H54 (cell line): ENCODE measurements at regions not wholly inside any gene's neighbourhood (a gene's known extent, or its start where the extent isn't known, plus 50 kb on each side); places are given as distances from the start of the nearest gene placed in this dataset.
"Not testable (repeated sequence)": the region's sequence is repeated elsewhere in the genome, so short reads cannot be mapped to it uniquely, and the experiment has no call there.

Source experiments
- DNase-seq: peaks from one replicate; pipeline ENCODE4 v3.0.0; 2011; ENCODE audit warnings: low spot score, mixed read lengths; ENCODE audit not compliant: insufficient read length
- FAIRE-seq: peaks from 3 replicates; lab custom pipeline; 2011; peaks lifted over from hg19 to GRCh38; lab: Jason Lieb, UNC
- POLR2A ChIP-seq: IDR thresholded peaks from 2 replicates; pipeline ENCODE4 v1.6.1; 2011; ENCODE audit warnings: low read depth, mild to moderate bottlenecking, low read length

GRCh38 chr1:157313240-157313807 lies 175.1 kb upstream of the ETV3 start:
- FAIRE-seq (no peak), DNase-seq (no peak)
- no peak for TF ChIP-seq POLR2A

- DNase-seq, result no peak
- FAIRE-seq, result no peak
- TF ChIP-seq POLR2A, result no peak
Observed at GRCh38 chr1:157312082-157312812, 174.1 kb upstream of the ETV3 start.

GRCh38 chr1:157311730-157312081 lies 173.5 kb upstream of the ETV3 start:
- no peak for FAIRE-seq
- no peak for DNase-seq
- TF ChIP-seq POLR2A, result no peak

GRCh38 chr1:157310805-157311729 lies 172.9 kb upstream of the ETV3 start:
- not testable (repeated sequence) for FAIRE-seq, DNase-seq

GRCh38 chr1:157310401-157310800 lies 172.2 kb upstream of the ETV3 start:
- DNase-seq (no peak), FAIRE-seq (no peak)
- TF ChIP-seq POLR2A, result no peak

- FAIRE-seq, result no peak
- DNase-seq, result no peak
- no peak for TF ChIP-seq POLR2A
Observed at GRCh38 chr1:157307491-157307890, 169.3 kb upstream of the ETV3 start.

GRCh38 chr1:157306896-157307295 lies 168.7 kb upstream of the ETV3 start:
- DNase-seq (no peak), FAIRE-seq (no peak)
- TF ChIP-seq POLR2A, result no peak

GRCh38 chr1:157304271-157304670 lies 166.1 kb upstream of the ETV3 start:
- DNase-seq (no peak), FAIRE-seq (no peak)
- TF ChIP-seq POLR2A, result no peak

GRCh38 chr1:157302724-157303123 lies 164.5 kb upstream of the ETV3 start:
- no peak for DNase-seq
- TF ChIP-seq POLR2A, result no peak
- no peak for FAIRE-seq

- no peak for DNase-seq
- no peak for TF ChIP-seq POLR2A
- FAIRE-seq, result no peak
Observed at GRCh38 chr1:157302199-157302497, 164.0 kb upstream of the ETV3 start.

- FAIRE-seq, result no peak
Observed at GRCh38 chr1:157301477-157302198, 163.4 kb upstream of the ETV3 start.

GRCh38 chr1:157294387-157295145 lies 156.4 kb upstream of the ETV3 start:
- not testable (repeated sequence) for FAIRE-seq, DNase-seq

More at GRCh38 chr1:157301477-157302198, 163.4 kb upstream of the ETV3 start:
- TF ChIP-seq POLR2A, result no peak
- DNase-seq, result no peak
